OCI-LY7 (cell line): ENCODE measurements at regions not wholly inside any gene's neighbourhood (a gene's known extent, or its start where the extent isn't known, plus 50 kb on each side); places are given as distances from the start of the nearest gene placed in this dataset.

Experiments
- BruUV-seq: library from RNA; stranded (reverse); fragments of 400-500 nt; replicated peaks from 2 replicates; lab custom pipeline; 2021; lab: Mats Ljungman, UMichigan
- CTCF ChIA-PET: fragments of 300-600 bp; sonication (Branson Sonifier 250); formaldehyde crosslinking; loops from one replicate; lab custom pipeline; 2022; ENCODE audit warnings: antibody characterized with exemption; ENCODE audit not compliant: unreplicated experiment; lab: Charles Lee
- POLR2A ChIA-PET: fragments of 300-600 bp; sonication (Branson Sonifier 250); formaldehyde crosslinking; loops from one replicate; lab custom pipeline; 2022; ENCODE audit warnings: antibody characterized with exemption; lab: Charles Lee
- DNase-seq: peaks from one replicate; pipeline ENCODE4 v3.0.0-alpha.2; 2015; ENCODE audit warnings: low spot score
- H2AFZ ChIP-seq: fragments of 200-600 bp; sonication (generic), shearing (Covaris generic); 2 replicates; pipeline ENCODE4 v1.6.1; 2014; ENCODE audit warnings: mild to moderate bottlenecking, antibody characterized with exemption, low read length, moderate library complexity
- H3K27ac ChIP-seq: fragments of 200-600 bp; sonication (generic); 2 replicates; pipeline ENCODE4 v1.5.1; 2014; ENCODE audit warnings: mixed run types, low read depth, mild to moderate bottlenecking, moderate library complexity, low read length, inconsistent platforms; ENCODE audit not compliant: poor library complexity, severe bottlenecking
- H3K36me3 ChIP-seq: fragments of 200-600 bp; sonication (generic); 2 replicates; pipeline ENCODE4 v1.6.1; 2014; ENCODE audit warnings: mild to moderate bottlenecking, antibody characterized with exemption, low read length, moderate library complexity, mixed read lengths; ENCODE audit not compliant: insufficient read depth
- H3K4me1 ChIP-seq: fragments of 200-600 bp; sonication (generic); 2 replicates; pipeline ENCODE4 v1.5.1; 2014; ENCODE audit warnings: mild to moderate bottlenecking, low read length; ENCODE audit not compliant: insufficient read depth, poor library complexity, severe bottlenecking
- H3K4me2 ChIP-seq: fragments of 200-600 bp; sonication (generic); 2 replicates; pipeline ENCODE4 v1.6.1; 2014; ENCODE audit warnings: mild to moderate bottlenecking, low read length
- H3K4me3 ChIP-seq: fragments of 200-600 bp; sonication (generic); 2 replicates; pipeline ENCODE4 v1.5.1; 2014; ENCODE audit warnings: mild to moderate bottlenecking, low read depth, low read length; ENCODE audit not compliant: poor library complexity, severe bottlenecking
- H3K79me2 ChIP-seq: fragments of 200-600 bp; sonication (generic); 2 replicates; pipeline ENCODE4 v1.6.1; 2016; ENCODE audit warnings: low read depth, mild to moderate bottlenecking, low read length, moderate library complexity, mixed read lengths; ENCODE audit not compliant: insufficient read depth
- H3K9me2 ChIP-seq: fragments of 200-600 bp; sonication (generic); 2 replicates; pipeline ENCODE4 v1.6.1; 2016; ENCODE audit warnings: mild to moderate bottlenecking, low read length, mixed read lengths; ENCODE audit not compliant: insufficient read depth
- H3K9me3 ChIP-seq: fragments of 200-600 bp; sonication (generic); 2 replicates; pipeline ENCODE4 v1.6.1; 2014; ENCODE audit warnings: mild to moderate bottlenecking, mixed run types, low read length, mixed read lengths
- H4K20me1 ChIP-seq: fragments of 200-600 bp; sonication (generic); 2 replicates; pipeline ENCODE4 v1.6.1; 2014; ENCODE audit warnings: mild to moderate bottlenecking, antibody characterized with exemption, low read length, moderate library complexity, mixed read lengths; ENCODE audit not compliant: insufficient read depth
- EZH2phosphoT487 ChIP-seq: fragments of 200-600 bp; sonication (generic); IDR thresholded peaks from 2 replicates; pipeline ENCODE4 v1.6.1; 2018; ENCODE audit warnings: low read depth, borderline replicate concordance, mild to moderate bottlenecking, mixed run types, antibody characterized with exemption, low read length, moderate library complexity, mixed read lengths
- intact Hi-C: fragments of 100-400 bp; cut with micrococcal nuclease; formaldehyde crosslinking; loops from one replicate; pipeline ENCODE4 v1.10.0; 2022; ENCODE audit not compliant: unreplicated experiment
- TF ChIP-seq, protein P1 (sequence below): fragments of 200-600 bp; sonication (generic); conservative IDR thresholded peaks from 2 replicates; pipeline ENCODE4 v1.5.1; 2014; ENCODE audit warnings: mild to moderate bottlenecking, antibody characterized with exemption, low read length, moderate library complexity, mixed read lengths

DNA sequence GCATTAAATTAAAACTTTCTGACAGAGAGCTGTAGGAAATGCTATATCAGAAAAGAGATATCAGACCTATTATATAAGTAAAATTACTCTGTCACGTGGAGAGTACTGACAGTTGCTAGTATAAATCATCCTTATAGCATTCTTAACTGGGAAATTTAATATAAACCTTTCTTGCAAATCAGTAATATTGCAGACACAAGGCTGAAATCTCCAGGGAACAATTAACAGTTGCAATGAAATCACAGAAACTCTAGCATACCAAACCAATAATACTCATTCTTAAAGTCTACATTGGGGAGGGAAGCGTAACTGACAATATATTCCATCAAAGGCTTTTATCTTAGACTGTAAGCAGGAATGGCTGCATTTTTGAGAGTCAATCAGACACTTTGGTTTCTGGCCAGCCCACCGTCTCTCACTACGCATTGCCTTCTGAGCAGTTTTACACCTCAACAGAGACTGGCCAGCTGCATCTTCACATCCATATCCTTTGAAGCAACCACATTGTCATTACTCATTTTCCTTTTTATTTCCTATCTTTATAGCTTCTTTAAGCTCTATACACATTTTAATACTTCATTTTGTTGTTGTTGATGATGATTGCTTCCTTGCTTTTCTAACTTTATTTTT is 536.0 kb upstream of the CDH2 start:
- Histone ChIP-seq H3K27ac (no peak overlapping the region), H2AFZ (no peak overlapping the region), H3K4me2 (no peak overlapping the region), H3K4me3 (no peak overlapping the region), H3K9me2 (no peaks in the 10 kb centered on the region), H3K36me3 (no peaks in the 10 kb centered on the region), H3K4me1 (no peaks in the 10 kb centered on the region), H4K20me1 (no peaks in the 10 kb centered on the region), H3K79me2 (no peaks in the 10 kb centered on the region), H3K9me3 (no peaks in the 10 kb centered on the region)
- DNase-seq: no peak
- ChIA-PET POLR2A (no interaction called here), CTCF (no interaction called here)
- TF ChIP-seq EZH2phosphoT487: no peak
- TF ChIP-seq, protein P1, sequence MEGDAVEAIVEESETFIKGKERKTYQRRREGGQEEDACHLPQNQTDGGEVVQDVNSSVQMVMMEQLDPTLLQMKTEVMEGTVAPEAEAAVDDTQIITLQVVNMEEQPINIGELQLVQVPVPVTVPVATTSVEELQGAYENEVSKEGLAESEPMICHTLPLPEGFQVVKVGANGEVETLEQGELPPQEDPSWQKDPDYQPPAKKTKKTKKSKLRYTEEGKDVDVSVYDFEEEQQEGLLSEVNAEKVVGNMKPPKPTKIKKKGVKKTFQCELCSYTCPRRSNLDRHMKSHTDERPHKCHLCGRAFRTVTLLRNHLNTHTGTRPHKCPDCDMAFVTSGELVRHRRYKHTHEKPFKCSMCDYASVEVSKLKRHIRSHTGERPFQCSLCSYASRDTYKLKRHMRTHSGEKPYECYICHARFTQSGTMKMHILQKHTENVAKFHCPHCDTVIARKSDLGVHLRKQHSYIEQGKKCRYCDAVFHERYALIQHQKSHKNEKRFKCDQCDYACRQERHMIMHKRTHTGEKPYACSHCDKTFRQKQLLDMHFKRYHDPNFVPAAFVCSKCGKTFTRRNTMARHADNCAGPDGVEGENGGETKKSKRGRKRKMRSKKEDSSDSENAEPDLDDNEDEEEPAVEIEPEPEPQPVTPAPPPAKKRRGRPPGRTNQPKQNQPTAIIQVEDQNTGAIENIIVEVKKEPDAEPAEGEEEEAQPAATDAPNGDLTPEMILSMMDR: no peak
- no TSS peak for BruUV-seq
- intact Hi-C loops: no loop called here

GRCh38 chr18:28712172-28712571 is 535.2 kb upstream of the CDH2 start:
- intact Hi-C loops: no loop called here
- Histone ChIP-seq H3K9me2 (no peaks in the 10 kb centered on the region), H3K4me2 (no peak overlapping the region), H4K20me1 (no peaks in the 10 kb centered on the region), H3K9me3 (no peaks in the 10 kb centered on the region), H3K79me2 (no peaks in the 10 kb centered on the region), H3K4me1 (no peaks in the 10 kb centered on the region), H3K4me3 (no peak overlapping the region), H3K27ac (no peak overlapping the region), H2AFZ (no peak overlapping the region), H3K36me3 (no peaks in the 10 kb centered on the region)
- POLR2A ChIA-PET: no interaction called here
- no TSS peak for BruUV-seq
- DNase-seq: no peak
- CTCF ChIA-PET: no interaction called here
- TF ChIP-seq, protein P1: no peak
- no peak for TF ChIP-seq EZH2phosphoT487

DNA sequence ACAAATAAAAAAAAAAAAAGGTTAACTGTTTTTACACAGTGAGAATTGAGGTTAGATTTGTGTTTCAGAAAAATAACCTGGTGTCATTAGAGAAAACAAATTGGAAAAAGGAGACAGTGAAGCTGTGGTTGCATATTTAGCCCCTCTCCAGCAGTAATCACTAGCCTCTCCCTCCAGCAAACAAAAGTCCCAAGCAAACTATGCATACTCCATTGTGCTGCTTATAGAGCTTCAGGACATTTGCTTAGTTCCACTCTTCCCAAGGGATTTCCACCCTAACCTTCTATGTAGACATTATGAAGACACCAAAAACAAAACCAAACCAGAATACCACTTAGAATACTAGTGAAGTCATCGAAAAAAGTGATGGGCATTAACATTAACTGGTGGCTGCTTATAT is 534.2 kb upstream of the CDH2 start:
- no peak for DNase-seq
- POLR2A ChIA-PET: no interaction called here
- no peak overlapping the region for H3K27ac ChIP-seq
- H3K4me3 ChIP-seq: no peak overlapping the region
- H3K9me2 ChIP-seq: no peaks in the 10 kb centered on the region
- BruUV-seq: no TSS peak
- H3K9me3 ChIP-seq: no peaks in the 10 kb centered on the region
- CTCF ChIA-PET: no interaction called here
- intact Hi-C loops: no loop called here
- H3K79me2 ChIP-seq: no peaks in the 10 kb centered on the region
- no peak overlapping the region for H3K4me2 ChIP-seq
- H3K4me1 ChIP-seq: no peaks in the 10 kb centered on the region
- TF ChIP-seq, protein P1: no peak
- TF ChIP-seq EZH2phosphoT487: no peak
- H3K36me3 ChIP-seq: no peaks in the 10 kb centered on the region
- H2AFZ ChIP-seq: no peak overlapping the region
- no peaks in the 10 kb centered on the region for H4K20me1 ChIP-seq
